Naive thymus-derived CD4-positive, alpha-beta T cell (primary cell): ENCODE measurements at regions not wholly inside any gene's neighbourhood (a gene's known extent, or its start where the extent isn't known, plus 50 kb on each side); places are given as distances from the start of the nearest gene placed in this dataset.

ENCODE experiments used
- ATAC-seq: fragments of 150-1000 bp; cut with Tn5 transposase; 2 replicates; pipeline ENCODE4 v1.10.0; 2021; ENCODE audit warnings: mild to moderate bottlenecking, moderate library complexity
- CTCF ChIA-PET: fragments of 350-600 bp; sonication (Branson Sonifier 250); formaldehyde crosslinking; loops from one replicate; lab custom pipeline; 2021; ENCODE audit warnings: antibody characterized with exemption; lab: Charles Lee
- POLR2A ChIA-PET: fragments of 350-600 bp; sonication (Branson Sonifier 250); formaldehyde crosslinking; loops from one replicate; lab custom pipeline; 2021; ENCODE audit warnings: antibody characterized with exemption, inconsistent platforms; lab: Charles Lee
- DNase-seq, 9 donors: peaks; one replicate each; pipeline versions ENCODE4 v3.0.0 to v3.0.0-alpha.2; 2020 to 2022; ENCODE audit warnings: mixed read lengths in 1 of 9
- H3K27ac ChIP-seq: one replicate; pipeline ENCODE4 v1.7.0; 2013; ENCODE audit warnings: mild to moderate bottlenecking, low read depth, low read length, moderate library complexity
- H3K27me3 ChIP-seq, 2 donors: one replicate each; pipeline ENCODE4 v1.7.0; 2013; ENCODE audit warnings: low read length in 2 of 2, mild to moderate bottlenecking in 2 of 2, moderate library complexity in 2 of 2; ENCODE audit not compliant: control insufficient read depth in 2 of 2, insufficient read depth in 2 of 2
- H3K36me3 ChIP-seq, 3 experiments: 1 replicate in 2 of 3; 2 replicates in 1 of 3; pipeline ENCODE4 v1.7.0; 2013; ENCODE audit warnings: low read length in 3 of 3, mild to moderate bottlenecking in 3 of 3, moderate library complexity in 1 of 3; ENCODE audit not compliant: insufficient read depth in 3 of 3, control insufficient read depth in 2 of 3
- H3K4me1 ChIP-seq, 2 donors: one replicate each; pipeline ENCODE4 v1.7.0; 2013; ENCODE audit warnings: low read length in 2 of 2, mild to moderate bottlenecking in 2 of 2, moderate library complexity in 1 of 2; ENCODE audit not compliant: control insufficient read depth in 2 of 2, insufficient read depth in 2 of 2
- H3K4me3 ChIP-seq: 2 replicates; pipeline ENCODE4 v1.7.0; 2013; ENCODE audit warnings: mild to moderate bottlenecking, low read length
- H3K9me3 ChIP-seq, 3 experiments: 1 replicate in 2 of 3; 2 replicates in 1 of 3; pipeline ENCODE4 v1.7.0; 2013; ENCODE audit warnings: low read length in 3 of 3; ENCODE audit not compliant: control insufficient read depth in 2 of 3
- H3K27ac Mint-ChIP-seq, 9 donors: one replicate each; pipeline ENCODE4 v1.8.0; 2020 to 2022; ENCODE audit warnings: mixed read lengths in 9 of 9, mild to moderate bottlenecking in 8 of 9, moderate library complexity in 5 of 9, inconsistent platforms in 2 of 9
- H3K27me3 Mint-ChIP-seq, 5 donors: one replicate each; pipeline ENCODE4 v1.8.0; 2021 to 2022; ENCODE audit warnings: mixed read lengths in 5 of 5, mild to moderate bottlenecking in 1 of 5
- H3K36me3 Mint-ChIP-seq, 5 donors: one replicate each; pipeline ENCODE4 v1.8.0; 2020 to 2022; ENCODE audit warnings: mixed read lengths in 5 of 5, mild to moderate bottlenecking in 3 of 5, inconsistent platforms in 1 of 5
- H3K4me1 Mint-ChIP-seq, 7 donors: one replicate each; pipeline ENCODE4 v1.8.0; 2020 to 2022; ENCODE audit warnings: mixed read lengths in 7 of 7, mild to moderate bottlenecking in 3 of 7, inconsistent platforms in 1 of 7
- H3K4me3 Mint-ChIP-seq, 10 donors: one replicate each; pipeline ENCODE4 v1.8.0; 2020 to 2022; ENCODE audit warnings: mild to moderate bottlenecking in 10 of 10, mixed read lengths in 10 of 10, moderate library complexity in 6 of 10, inconsistent platforms in 2 of 10
- H3K9me3 Mint-ChIP-seq, 11 donors: one replicate each; pipeline ENCODE4 v1.8.0; 2020 to 2022; ENCODE audit warnings: mixed read lengths in 11 of 11, mild to moderate bottlenecking in 4 of 11, inconsistent platforms in 1 of 11, moderate library complexity in 1 of 11
- intact Hi-C, 2 donors: fragments of 100-400 bp; cut with micrococcal nuclease; formaldehyde crosslinking; loops; one replicate each; pipeline ENCODE4 v1.15.1; 2023

DNA sequence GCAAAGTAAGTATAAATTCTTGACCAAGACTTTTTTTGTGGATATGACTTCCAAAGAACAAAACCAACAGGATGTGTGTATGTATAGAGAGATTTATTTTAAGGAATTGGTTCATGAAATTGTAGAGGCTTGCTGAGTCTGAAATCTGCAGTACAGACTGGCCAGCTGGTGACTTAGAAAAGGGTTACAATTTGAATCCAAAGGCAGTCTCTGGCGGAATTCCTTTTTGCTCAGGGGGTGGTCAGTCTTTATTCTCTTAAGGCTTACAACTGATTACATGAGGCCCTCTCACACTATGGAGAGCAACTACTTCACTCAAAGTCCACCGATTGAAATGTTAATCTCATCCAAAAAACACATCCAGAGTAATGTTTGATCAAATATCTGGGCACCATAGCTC is 100.1 kb upstream of the IMMP2L start:
- Mint-ChIP-seq H3K27ac (no peak overlapping the region), H3K4me3 (no peak overlapping the region), H3K9me3 (peaks cover 0 to 7% (median 0%) of the 10 kb centered on the region in 11 donors), H3K4me1 (peaks cover 0 to 2% (median 0%) of the 10 kb centered on the region in 7 donors), H3K27me3 (peaks cover 0 to 12% (median 5%) of the 10 kb centered on the region in 5 donors), H3K36me3 (no peaks in the 10 kb centered on the region)
- H3K27ac ChIP-seq: no peak overlapping the region
- no peaks in the 10 kb centered on the region for H3K36me3 ChIP-seq
- H3K4me1 ChIP-seq: no peaks in the 10 kb centered on the region
- intact Hi-C loops: no loop called here
- H3K9me3 ChIP-seq: no peaks in the 10 kb centered on the region
- POLR2A ChIA-PET: no interaction called here
- ATAC-seq (no peak), DNase-seq (no peak)
- no peak overlapping the region for H3K4me3 ChIP-seq
- CTCF ChIA-PET: no interaction called here
- H3K27me3 ChIP-seq: no peaks in the 10 kb centered on the region

DNA sequence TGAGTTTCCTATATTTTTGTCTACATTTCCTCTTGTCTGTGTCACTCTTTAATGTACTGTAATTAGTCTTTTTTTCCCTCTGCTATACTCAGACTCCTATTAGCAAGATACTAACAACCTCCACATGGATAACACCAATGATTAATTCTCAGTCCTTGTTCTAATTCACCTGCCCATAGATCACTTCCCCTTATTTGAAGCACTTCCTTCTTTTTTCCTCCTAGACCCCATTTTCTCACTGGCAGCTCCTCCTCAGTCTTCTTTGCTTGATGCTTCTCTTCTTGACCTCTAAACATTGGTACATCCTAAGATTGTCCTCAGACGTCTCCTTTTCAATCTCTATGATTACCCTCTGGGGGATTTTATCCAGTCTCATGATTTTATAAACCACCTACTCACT is 98.2 kb upstream of the IMMP2L start:
- Histone ChIP-seq H3K9me3 (no peaks in the 10 kb centered on the region), H3K4me1 (no peaks in the 10 kb centered on the region), H3K27ac (no peak overlapping the region), H3K36me3 (no peaks in the 10 kb centered on the region), H3K27me3 (no peaks in the 10 kb centered on the region), H3K4me3 (no peak overlapping the region)
- ChIA-PET POLR2A (no interaction called here), CTCF (no interaction called here)
- ATAC-seq: no peak
- intact Hi-C loops: no loop called here
- Mint-ChIP-seq H3K27me3 (peaks cover 0 to 12% (median 4%) of the 10 kb centered on the region in 5 donors), H3K36me3 (no peaks in the 10 kb centered on the region), H3K4me3 (no peak overlapping the region), H3K27ac (no peak overlapping the region), H3K9me3 (peaks cover 0 to 7% (median 0%) of the 10 kb centered on the region in 11 donors), H3K4me1 (peaks cover 0 to 2% (median 0%) of the 10 kb centered on the region in 7 donors)
- DNase-seq: no peak

DNA sequence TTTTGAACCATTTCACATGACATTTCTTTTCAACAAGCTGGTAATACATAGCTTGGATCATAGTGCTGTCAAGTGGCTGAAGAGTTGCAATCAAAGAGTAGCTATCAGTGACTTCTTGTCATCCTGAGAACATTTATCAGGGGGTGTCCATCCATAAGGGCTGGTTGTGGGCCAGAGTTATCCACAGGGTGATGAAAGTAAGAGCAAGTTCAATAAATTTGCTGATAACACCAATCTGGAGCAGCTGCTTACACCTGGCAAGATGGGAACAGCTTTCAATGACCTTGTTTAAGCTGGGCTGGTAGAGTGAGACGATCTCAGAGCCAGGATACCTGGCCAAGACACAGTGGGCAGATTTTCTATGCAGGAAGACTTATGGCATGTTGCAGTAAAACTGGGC is 96.3 kb upstream of the IMMP2L start:
- POLR2A ChIA-PET: no interaction called here
- Mint-ChIP-seq H3K4me1 (no peaks in the 10 kb centered on the region), H3K9me3 (peaks cover 0 to 9% (median 0%) of the 10 kb centered on the region in 11 donors), H3K36me3 (no peaks in the 10 kb centered on the region), H3K27me3 (peaks cover 0 to 12% (median 4%) of the 10 kb centered on the region in 5 donors), H3K4me3 (no peak overlapping the region), H3K27ac (no peak overlapping the region)
- ATAC-seq: no peak
- no peak overlapping the region for H3K4me3 ChIP-seq
- DNase-seq: no peak
- intact Hi-C loops: no loop called here
- no peaks in the 10 kb centered on the region for H3K36me3 ChIP-seq
- H3K9me3 ChIP-seq: no peaks in the 10 kb centered on the region
- no peaks in the 10 kb centered on the region for H3K4me1 ChIP-seq
- no peaks in the 10 kb centered on the region for H3K27me3 ChIP-seq
- no peak overlapping the region for H3K27ac ChIP-seq
- CTCF ChIA-PET: no interaction called here

DNA sequence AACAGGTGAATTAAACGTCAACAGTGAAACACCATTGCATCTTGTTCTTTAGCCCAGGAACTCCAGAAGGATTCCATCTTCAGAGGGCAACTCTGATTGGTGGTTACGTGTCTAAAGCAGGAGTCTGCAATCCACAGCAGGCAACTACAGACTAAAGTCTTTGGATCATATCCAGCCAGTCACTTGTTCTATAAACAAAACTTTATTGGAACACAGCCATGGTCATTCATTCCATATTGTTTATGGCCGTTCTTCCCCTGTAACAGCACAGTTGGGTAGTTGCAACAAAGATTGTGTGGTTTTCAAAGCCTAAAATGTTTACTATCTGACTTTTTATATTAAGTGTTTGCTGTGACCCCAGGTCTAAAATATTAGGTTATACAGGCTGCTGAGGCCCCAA is 94.7 kb upstream of the IMMP2L start:
- ChIA-PET POLR2A (no interaction called here), CTCF (no interaction called here)
- Histone ChIP-seq H3K27me3 (no peaks in the 10 kb centered on the region), H3K4me3 (no peak overlapping the region), H3K9me3 (no peaks in the 10 kb centered on the region), H3K36me3 (no peaks in the 10 kb centered on the region), H3K27ac (no peak overlapping the region), H3K4me1 (no peaks in the 10 kb centered on the region)
- Mint-ChIP-seq H3K4me3 (no peak overlapping the region), H3K27ac (no peak overlapping the region), H3K4me1 (no peaks in the 10 kb centered on the region), H3K27me3 (peaks cover 0 to 14% (median 11%) of the 10 kb centered on the region in 5 donors), H3K36me3 (peaks cover 0 to 5% (median 0%) of the 10 kb centered on the region in 5 donors), H3K9me3 (peaks cover 1 to 10% (median 4%) of the 10 kb centered on the region in 11 donors)
- DNase-seq (no peak), ATAC-seq (no peak)
- intact Hi-C loops: no loop called here

DNA sequence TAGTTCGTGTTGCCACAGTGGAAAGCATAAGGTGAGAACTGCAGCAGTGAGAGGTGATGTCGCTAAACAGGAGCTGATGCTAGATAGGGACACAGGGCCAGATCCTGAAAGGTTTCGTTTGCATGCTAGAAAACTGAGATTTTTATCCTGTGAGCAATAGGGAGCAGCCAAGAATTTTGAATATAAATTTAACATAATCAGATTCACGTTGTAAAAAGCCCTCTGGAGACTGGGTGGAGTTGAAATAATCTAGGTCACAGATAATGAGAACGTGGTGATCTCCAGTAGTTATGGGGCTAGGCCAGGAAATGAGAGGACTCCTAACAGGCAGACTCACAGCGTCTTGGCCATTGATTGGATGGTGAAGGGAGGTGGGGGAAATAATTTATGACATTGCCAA is 92.1 kb upstream of the IMMP2L start:
- Histone ChIP-seq H3K36me3 (no peaks in the 10 kb centered on the region), H3K4me1 (no peaks in the 10 kb centered on the region), H3K9me3 (no peaks in the 10 kb centered on the region), H3K27me3 (no peaks in the 10 kb centered on the region), H3K4me3 (no peak overlapping the region), H3K27ac (no peak overlapping the region)
- POLR2A ChIA-PET: no interaction called here
- DNase-seq: no peak
- intact Hi-C loops: no loop called here
- Mint-ChIP-seq H3K27ac (no peak overlapping the region), H3K4me3 (no peak overlapping the region), H3K27me3 (peaks cover 0 to 14% (median 10%) of the 10 kb centered on the region in 5 donors), H3K9me3 (peaks cover 1 to 7% (median 4%) of the 10 kb centered on the region in 11 donors), H3K36me3 (peaks cover 0 to 5% (median 0%) of the 10 kb centered on the region in 5 donors), H3K4me1 (no peaks in the 10 kb centered on the region)
- no peak for ATAC-seq
- CTCF ChIA-PET: no interaction called here

DNA sequence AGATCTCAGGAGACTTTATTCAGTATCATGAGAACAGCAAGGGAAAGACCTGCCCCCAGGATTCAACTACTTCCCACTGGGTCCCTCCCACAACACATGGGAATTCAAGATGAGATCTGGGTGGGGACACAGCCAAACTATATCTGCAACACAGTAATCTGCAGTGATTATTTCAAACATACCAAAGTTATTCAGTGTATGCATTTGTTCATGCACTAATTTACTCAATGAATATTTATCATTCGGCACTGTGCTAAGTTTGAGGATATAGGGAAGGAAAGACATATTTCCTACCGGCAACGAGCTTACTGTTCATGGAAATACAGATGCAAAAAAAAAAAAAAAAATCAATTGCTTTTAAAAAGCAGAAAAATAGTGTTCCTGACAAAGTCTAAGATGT is 91.6 kb upstream of the IMMP2L start:
- no peak for ATAC-seq
- intact Hi-C loops: no loop called here
- H3K4me3 ChIP-seq: no peak overlapping the region
- no peaks in the 10 kb centered on the region for H3K4me1 ChIP-seq
- no peak for DNase-seq
- POLR2A ChIA-PET: no interaction called here
- Mint-ChIP-seq H3K36me3 (peaks cover 0 to 5% (median 0%) of the 10 kb centered on the region in 5 donors), H3K9me3 (peaks cover 1 to 7% (median 4%) of the 10 kb centered on the region in 11 donors), H3K27me3 (peaks cover 0 to 14% (median 10%) of the 10 kb centered on the region in 5 donors), H3K4me1 (no peaks in the 10 kb centered on the region), H3K4me3 (no peak overlapping the region), H3K27ac (no peak overlapping the region)
- CTCF ChIA-PET: no interaction called here
- no peaks in the 10 kb centered on the region for H3K9me3 ChIP-seq
- H3K36me3 ChIP-seq: no peaks in the 10 kb centered on the region
- no peaks in the 10 kb centered on the region for H3K27me3 ChIP-seq
- H3K27ac ChIP-seq: no peak overlapping the region

DNA sequence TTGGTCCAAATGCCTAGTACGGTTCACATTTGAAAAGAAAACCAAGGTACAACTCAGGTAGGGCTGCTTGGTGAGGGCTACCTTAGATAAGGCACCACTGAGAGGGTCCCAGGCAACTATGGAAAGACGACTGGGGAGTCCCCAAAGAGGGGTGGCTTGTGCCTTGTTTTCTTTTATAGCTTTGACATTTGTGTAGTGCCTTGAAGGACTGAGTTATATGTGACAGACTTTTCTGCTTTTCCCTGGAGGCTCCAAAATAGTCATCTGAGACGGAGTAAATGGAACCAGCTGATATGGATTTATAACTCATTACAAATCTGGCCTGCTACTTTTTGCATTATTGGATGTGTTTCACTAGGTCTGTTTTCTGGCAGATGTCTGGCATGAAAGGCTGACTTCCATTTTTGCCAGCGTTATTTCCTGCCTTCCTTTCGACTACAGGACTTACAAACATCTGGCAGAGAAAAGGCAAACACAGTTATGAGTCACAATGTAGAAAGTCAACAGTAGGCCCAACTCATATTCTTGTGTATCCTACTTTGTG is 88.2 kb upstream of the IMMP2L start:
- no peak for DNase-seq
- peaks cover 0 to 18% (median 9%) of the 10 kb centered on the region in 5 donors for H3K27me3 Mint-ChIP-seq

More for the DNA sequence above, 88.2 kb upstream of the IMMP2L start:
- no peaks in the 10 kb centered on the region for H3K4me1 Mint-ChIP-seq
- Histone ChIP-seq H3K4me1 (no peaks in the 10 kb centered on the region), H3K9me3 (no peaks in the 10 kb centered on the region), H3K27me3 (no peaks in the 10 kb centered on the region), H3K36me3 (no peaks in the 10 kb centered on the region), H3K4me3 (no peak overlapping the region), H3K27ac (no peak overlapping the region)
- no peak overlapping the region for H3K4me3 Mint-ChIP-seq
- peaks cover 0 to 5% (median 0%) of the 10 kb centered on the region in 5 donors for H3K36me3 Mint-ChIP-seq
- intact Hi-C loops: no loop called here
- POLR2A ChIA-PET: no interaction called here
- CTCF ChIA-PET: no interaction called here
- no peak overlapping the region for H3K27ac Mint-ChIP-seq
- H3K9me3 Mint-ChIP-seq: peaks cover 1 to 7% (median 4%) of the 10 kb centered on the region in 11 donors
- ATAC-seq: no peak
